Vagina (tissue), 2 donors: ENCODE measurements at regions not wholly inside any gene's neighbourhood (a gene's known extent, or its start where the extent isn't known, plus 50 kb on each side); places are given as distances from the start of the nearest gene placed in this dataset.

Experiments used
- DNase-seq, 2 donors: peaks; one replicate each; pipeline ENCODE4 v3.0.0-alpha.2; 2017; ENCODE audit errors: extremely low spot score in 2 of 2
- H3K27ac ChIP-seq: fragments of 200-600 bp; sonication (generic); one replicate; pipeline ENCODE4 v1.5.1; 2019
- H3K27me3 ChIP-seq: fragments of 200-600 bp; sonication (generic); one replicate; pipeline ENCODE4 v1.5.1; 2019
- H3K36me3 ChIP-seq, 2 donors: fragments of 200-600 bp; sonication (generic); one replicate each; pipeline ENCODE4 v1.5.1; 2017 to 2019
- H3K4me1 ChIP-seq: fragments of 200-600 bp; sonication (generic); one replicate; pipeline ENCODE4 v1.5.1; 2019
- H3K4me3 ChIP-seq, 2 donors: fragments of 200-600 bp; sonication (generic); 1 replicate in 1 of 2; 2 replicates in 1 of 2; pipeline ENCODE4 v1.5.1; 2016 to 2019
- H3K9me3 ChIP-seq: fragments of 200-600 bp; sonication (generic); one replicate; pipeline ENCODE4 v1.5.1; 2019
- CTCF ChIP-seq, 3 experiments: fragments of 450-650 bp in 2 of 3; fragments of 200-600 bp in 1 of 3; sonication (generic) in 1 of 3; IDR thresholded peaks; one replicate each; pipeline ENCODE4 v1.5.1; 2017 to 2019; ENCODE audit warnings: antibody characterized with exemption in 3 of 3, mild to moderate bottlenecking in 2 of 3, moderate library complexity in 2 of 3
- POLR2A ChIP-seq, 2 donors: fragments of 450-650 bp; IDR thresholded peaks; one replicate each; pipeline ENCODE4 v1.6.1; 2017; ENCODE audit warnings: antibody characterized with exemption in 2 of 2, mild to moderate bottlenecking in 2 of 2, moderate library complexity in 2 of 2
- POLR2AphosphoS5 ChIP-seq, 2 donors: sonication (generic); formaldehyde crosslinking; IDR thresholded peaks; one replicate each; pipeline ENCODE4 v1.9.0; 2017; ENCODE audit warnings: antibody characterized with exemption in 2 of 2, mild to moderate bottlenecking in 2 of 2, low read depth in 1 of 2; ENCODE audit not compliant: insufficient read depth in 1 of 2
- intact Hi-C: fragments of 100-400 bp; cut with DNase I; formaldehyde crosslinking; loops from one replicate; pipeline ENCODE4 v1.15.1; 2023

- no peak for DNase-seq
- Histone ChIP-seq H3K27ac (no peak overlapping the region), H3K9me3 (no peaks in the 10 kb centered on the region), H3K4me1 (no peaks in the 10 kb centered on the region), H3K36me3 (no peaks in the 10 kb centered on the region), H3K4me3 (no peak overlapping the region), H3K27me3 (no peaks in the 10 kb centered on the region)
- intact Hi-C loops: no loop called here
- TF ChIP-seq POLR2AphosphoS5 (IDR thresholded peaks at IDR 0.05; ENCODE audit: insufficient read depth in 1 of 2, low read depth in 1 of 2) (no peak), POLR2A (IDR thresholded peaks at IDR 0.05) (no peak), CTCF (IDR thresholded peaks at IDR 0.05) (no peak)
Measured at GRCh38 chr1:55541296-55541695, 326.1 kb upstream of the USP24 start.

- no peak for DNase-seq
- Histone ChIP-seq H3K36me3 (no peaks in the 10 kb centered on the region), H3K27me3 (no peaks in the 10 kb centered on the region), H3K4me1 (no peaks in the 10 kb centered on the region), H3K4me3 (no peak overlapping the region), H3K9me3 (no peaks in the 10 kb centered on the region), H3K27ac (no peak overlapping the region)
- no peak for TF ChIP-seq POLR2A (IDR thresholded peaks at IDR 0.05)
- no peak for TF ChIP-seq CTCF (IDR thresholded peaks at IDR 0.05)
- TF ChIP-seq POLR2AphosphoS5 (IDR thresholded peaks at IDR 0.05; ENCODE audit: insufficient read depth in 1 of 2, low read depth in 1 of 2): no peak
- intact Hi-C loops: no loop called here
Measured at GRCh38 chr1:55539652-55540512, 324.7 kb upstream of the USP24 start.

DNA sequence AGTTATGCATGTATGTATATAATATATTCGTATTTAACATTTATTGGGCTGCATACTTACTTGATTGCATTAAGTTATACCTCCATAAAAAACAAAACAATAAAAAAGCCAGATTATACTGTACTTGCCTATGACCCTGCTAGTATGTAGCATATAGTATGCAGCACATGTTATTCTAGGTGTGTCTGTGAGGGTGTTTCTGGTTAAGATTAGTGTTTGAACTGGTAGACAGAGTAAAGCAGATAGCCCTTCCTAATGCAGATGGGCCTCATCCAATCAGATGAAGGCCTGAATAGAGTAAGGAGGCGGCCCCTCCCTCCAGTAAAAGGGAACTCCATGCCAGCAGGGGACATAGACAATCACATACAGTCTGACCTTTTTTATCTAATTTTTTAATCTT is 323.3 kb upstream of the USP24 start:
- Histone ChIP-seq H3K27me3 (no peaks in the 10 kb centered on the region), H3K4me3 (no peak overlapping the region), H3K4me1 (no peaks in the 10 kb centered on the region), H3K9me3 (no peaks in the 10 kb centered on the region), H3K36me3 (no peaks in the 10 kb centered on the region), H3K27ac (no peak overlapping the region)
- TF ChIP-seq POLR2AphosphoS5 (IDR thresholded peaks at IDR 0.05; ENCODE audit: insufficient read depth in 1 of 2, low read depth in 1 of 2) (no peak), CTCF (IDR thresholded peaks at IDR 0.05) (no peak), POLR2A (IDR thresholded peaks at IDR 0.05) (no peak)
- intact Hi-C loops: no loop called here
- no peak for DNase-seq

DNA sequence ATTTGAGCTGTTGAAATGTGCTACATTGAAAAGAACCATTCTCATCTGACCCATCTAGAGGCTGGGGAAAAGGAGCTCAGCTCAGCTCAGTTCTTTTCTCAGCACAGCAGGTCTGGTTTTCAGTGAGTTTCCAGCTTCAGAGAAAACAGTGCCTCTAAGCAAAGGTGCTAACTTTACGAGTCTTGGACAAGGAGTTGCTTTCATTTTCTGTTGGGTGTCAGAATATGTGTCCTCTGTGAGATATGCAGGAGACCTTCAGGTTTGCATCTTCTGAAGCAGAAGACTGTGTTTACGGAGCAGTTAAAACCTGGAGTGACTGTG is 321.3 kb upstream of the USP24 start:
- Histone ChIP-seq H3K27ac (peak overlapping the region; percentile 20), H3K4me3 (no peak overlapping the region), H3K36me3 (no peaks in the 10 kb centered on the region), H3K4me1 (no peaks in the 10 kb centered on the region), H3K9me3 (no peaks in the 10 kb centered on the region), H3K27me3 (no peaks in the 10 kb centered on the region)
- DNase-seq: no peak
- TF ChIP-seq POLR2A (IDR thresholded peaks at IDR 0.05): no peak
- TF ChIP-seq POLR2AphosphoS5 (IDR thresholded peaks at IDR 0.05; ENCODE audit: insufficient read depth in 1 of 2, low read depth in 1 of 2): no peak
- TF ChIP-seq CTCF (IDR thresholded peaks at IDR 0.05): no peak
- intact Hi-C loops: no loop called here

DNA sequence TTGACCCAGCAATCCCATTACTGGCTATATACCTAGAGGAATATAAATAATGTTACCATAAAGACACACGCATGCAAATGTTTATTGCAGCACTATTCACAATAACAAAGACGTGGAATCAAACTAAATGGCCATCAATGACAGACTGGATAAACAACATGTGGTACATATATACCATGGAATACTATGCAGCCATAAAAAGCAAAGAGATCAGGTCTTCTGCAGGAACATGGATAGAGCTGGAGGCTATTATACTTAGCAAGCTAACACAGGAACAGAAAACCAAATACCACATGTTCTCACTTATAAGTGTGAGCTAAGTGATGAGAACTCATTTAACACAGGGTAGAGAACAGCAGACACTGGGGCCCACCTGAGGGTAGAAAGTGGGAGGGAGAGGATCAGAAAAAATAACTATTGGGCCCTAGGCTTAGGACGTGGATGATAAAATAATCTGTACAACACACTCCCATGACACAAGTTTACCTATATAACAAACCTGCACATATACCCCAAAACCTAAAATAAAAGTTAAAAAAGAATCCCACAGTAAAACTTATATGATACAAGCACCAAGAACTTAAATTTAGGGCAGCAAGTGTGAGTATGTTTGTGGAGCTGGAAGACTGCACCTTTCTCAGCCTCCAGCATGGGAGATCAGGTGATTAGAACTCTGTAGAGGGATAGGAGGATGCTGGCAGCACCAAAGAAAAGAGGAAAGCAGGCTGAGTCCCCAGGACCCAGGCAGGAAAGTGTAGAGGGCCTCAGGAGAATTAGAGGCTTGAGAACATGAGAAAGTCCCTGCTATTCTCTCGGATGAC is 320.8 kb upstream of the USP24 start:
- Histone ChIP-seq H3K27me3 (no peaks in the 10 kb centered on the region), H3K27ac (peak overlapping the region; percentile 20), H3K4me3 (no peak overlapping the region), H3K36me3 (no peaks in the 10 kb centered on the region), H3K4me1 (no peaks in the 10 kb centered on the region), H3K9me3 (no peaks in the 10 kb centered on the region)
- no peak for DNase-seq
- TF ChIP-seq POLR2AphosphoS5 (IDR thresholded peaks at IDR 0.05; ENCODE audit: insufficient read depth in 1 of 2, low read depth in 1 of 2): no peak
- TF ChIP-seq POLR2A (IDR thresholded peaks at IDR 0.05): no peak
- no peak for TF ChIP-seq CTCF (IDR thresholded peaks at IDR 0.05)
- intact Hi-C loops: no loop called here
